ENCODE measurements at regions not wholly inside any gene's neighbourhood (a gene's known extent, or its start where the extent isn't known, plus 50 kb on each side); places are given as distances from the start of the nearest gene placed in this dataset.

- intact Hi-C loops (cut with DNase I; ENCODE audit: low total_unique reads), result no loop called here
- Histone ChIP-seq H3K27ac (no peak overlapping the region), H3K36me3 (no peaks in the 10 kb centered on the region), H3K4me1 (no peaks in the 10 kb centered on the region), H3K4me3 (no peak overlapping the region), H3K9me3 (no peaks in the 10 kb centered on the region), H3K27me3 (no peaks in the 10 kb centered on the region)
- no peak for TF ChIP-seq POLR2A (IDR thresholded peaks at IDR 0.05)
- no peak for TF ChIP-seq POLR2AphosphoS5 (IDR thresholded peaks at IDR 0.05)
- TF ChIP-seq CTCF (IDR thresholded peaks at IDR 0.05), result no peak
- no peak for DNase-seq (ENCODE audit: low spot score in 2 of 2)
Observed at GRCh38 chr18:8515142-8515865, 93.9 kb upstream of the RAB12 start.

DNA sequence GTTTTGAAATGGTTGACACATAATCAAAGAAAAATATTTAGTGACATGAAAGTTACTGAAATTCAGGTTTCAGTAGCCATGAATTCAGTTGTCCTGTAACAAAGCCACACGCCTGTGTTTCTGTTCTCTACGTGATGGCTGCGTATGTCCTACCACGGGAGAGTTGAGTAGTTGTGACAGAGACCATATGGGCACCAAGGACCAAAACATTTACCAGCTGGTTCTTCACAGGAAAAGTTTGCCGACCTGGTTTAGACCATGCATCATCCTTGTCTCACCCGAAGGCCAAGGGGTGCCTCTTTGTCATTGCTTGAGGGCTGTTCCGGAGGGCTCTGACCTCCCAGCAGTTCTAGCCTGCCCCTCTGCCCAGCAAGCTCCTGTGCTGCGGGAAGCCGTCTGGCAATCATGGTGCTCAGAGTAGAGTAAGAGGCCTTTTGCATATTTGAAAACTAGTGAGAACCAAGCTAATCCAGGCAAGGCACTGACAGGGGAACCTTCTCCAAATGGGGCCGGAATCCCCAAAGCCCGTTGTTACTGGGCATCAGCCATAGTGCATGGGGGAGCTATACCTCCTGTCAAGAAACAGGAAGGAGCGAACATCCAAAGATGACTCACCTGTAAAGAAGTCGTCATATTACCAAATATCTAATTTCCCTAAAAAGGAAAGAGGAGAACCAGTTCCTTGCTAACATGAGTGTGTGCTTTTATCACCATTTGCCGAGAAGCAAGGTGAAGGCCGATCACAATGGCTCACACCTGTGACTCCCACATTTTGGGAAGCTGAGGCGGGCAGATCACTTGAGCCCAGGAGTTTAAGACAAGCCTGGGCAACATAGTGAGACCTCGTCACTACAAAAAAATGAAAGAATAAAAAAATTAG lies 92.6 kb upstream of the RAB12 start:
- intact Hi-C loops (cut with DNase I; ENCODE audit: low total_unique reads), result no loop called here
- Histone ChIP-seq H3K27me3 (no peaks in the 10 kb centered on the region), H3K36me3 (no peaks in the 10 kb centered on the region), H3K4me3 (no peak overlapping the region), H3K9me3 (peaks cover 0 to 4% of the 10 kb centered on the region in 2 donors), H3K27ac (no peak overlapping the region), H3K4me1 (no peaks in the 10 kb centered on the region)
- no peak for DNase-seq (ENCODE audit: low spot score in 2 of 2)
- no peak for TF ChIP-seq POLR2A (IDR thresholded peaks at IDR 0.05)
- TF ChIP-seq POLR2AphosphoS5 (IDR thresholded peaks at IDR 0.05), result no peak
- no peak for TF ChIP-seq CTCF (IDR thresholded peaks at IDR 0.05)

DNA sequence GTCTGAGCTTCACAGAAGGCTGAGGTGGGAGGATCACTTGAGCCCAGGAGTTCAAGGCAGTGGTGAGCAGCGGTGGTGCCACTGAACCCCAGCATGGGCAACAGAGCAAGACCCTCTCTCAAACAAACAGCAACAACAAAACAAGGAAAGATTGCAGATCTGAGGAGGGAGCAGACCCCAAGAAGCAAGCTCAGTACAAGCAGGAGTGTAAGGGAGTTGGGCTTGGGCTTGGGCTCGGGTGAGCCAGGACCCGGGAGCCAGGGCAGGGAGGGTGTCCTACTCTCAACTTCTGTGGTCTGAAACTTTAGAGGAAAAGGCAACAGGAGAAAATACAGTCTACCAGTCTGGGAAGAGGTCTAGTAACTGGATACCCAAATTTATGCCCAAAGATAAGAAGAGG lies 92.0 kb upstream of the RAB12 start:
- DNase-seq (ENCODE audit: low spot score in 2 of 2), result no peak
- intact Hi-C loops (cut with DNase I; ENCODE audit: low total_unique reads), result no loop called here
- Histone ChIP-seq H3K36me3 (no peaks in the 10 kb centered on the region), H3K4me1 (no peaks in the 10 kb centered on the region), H3K27ac (no peak overlapping the region), H3K9me3 (peaks cover 0 to 4% of the 10 kb centered on the region in 2 donors), H3K27me3 (no peaks in the 10 kb centered on the region), H3K4me3 (no peak overlapping the region)
- no peak for TF ChIP-seq POLR2AphosphoS5 (IDR thresholded peaks at IDR 0.05)
- no peak for TF ChIP-seq POLR2A (IDR thresholded peaks at IDR 0.05)

DNA sequence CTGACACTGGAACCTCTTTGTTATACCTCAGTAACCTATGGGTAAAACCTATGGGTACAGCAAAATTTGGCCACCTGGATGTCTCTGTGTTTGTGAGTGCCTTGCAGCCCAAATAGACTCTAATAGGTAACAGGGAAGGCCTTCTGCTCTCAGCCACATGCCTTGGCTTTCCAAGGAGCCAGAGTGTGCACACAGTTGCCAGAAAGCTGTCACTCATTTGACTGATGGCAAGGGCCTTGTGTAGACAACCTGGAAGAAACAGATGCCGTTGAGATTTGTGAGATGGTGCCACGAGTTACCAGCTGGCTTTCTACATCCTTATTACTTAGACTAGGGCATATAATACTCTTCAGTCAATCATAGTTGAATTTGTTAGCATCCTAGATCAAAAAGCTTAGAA lies 90.1 kb upstream of the RAB12 start:
- peaks cover 0 to 4% of the 10 kb centered on the region in 2 donors for H3K9me3 ChIP-seq
- H3K27ac ChIP-seq, result no peak overlapping the region
- TF ChIP-seq POLR2AphosphoS5 (IDR thresholded peaks at IDR 0.05) (no peak), POLR2A (IDR thresholded peaks at IDR 0.05) (no peak), CTCF (IDR thresholded peaks at IDR 0.05) (no peak)
- intact Hi-C loops (cut with DNase I; ENCODE audit: low total_unique reads), result no loop called here
- no peaks in the 10 kb centered on the region for H3K36me3 ChIP-seq
- H3K4me3 ChIP-seq, result no peak overlapping the region
- no peaks in the 10 kb centered on the region for H3K27me3 ChIP-seq
- no peak for DNase-seq (ENCODE audit: low spot score in 2 of 2)
- H3K4me1 ChIP-seq, result no peaks in the 10 kb centered on the region

- intact Hi-C loops (cut with DNase I; ENCODE audit: low total_unique reads), result no loop called here
Observed at GRCh38 chr18:8520266-8520665, 89.0 kb upstream of the RAB12 start.

More at GRCh38 chr18:8520266-8520665, 89.0 kb upstream of the RAB12 start:
- Histone ChIP-seq H3K36me3 (no peaks in the 10 kb centered on the region), H3K4me3 (no peak overlapping the region), H3K27ac (no peak overlapping the region), H3K9me3 (peaks cover 0 to 4% of the 10 kb centered on the region in 2 donors), H3K27me3 (no peaks in the 10 kb centered on the region), H3K4me1 (no peaks in the 10 kb centered on the region)
- TF ChIP-seq POLR2A (IDR thresholded peaks at IDR 0.05) (no peak), CTCF (IDR thresholded peaks at IDR 0.05) (no peak), POLR2AphosphoS5 (IDR thresholded peaks at IDR 0.05) (no peak)
- DNase-seq (ENCODE audit: low spot score in 2 of 2), result no peak

Measured in breast epithelium (tissue), 4 donors.